H1 (cell line): ENCODE measurements at regions not wholly inside any gene's neighbourhood (a gene's known extent, or its start where the extent isn't known, plus 50 kb on each side); places are given as distances from the start of the nearest gene placed in this dataset.

Experiments used
- CTCF ChIA-PET: fragments of 300-600 bp; sonication (Branson Sonifier 250); formaldehyde crosslinking; loops from one replicate; lab custom pipeline; 2021; ENCODE audit not compliant: partially characterized antibody; lab: Charles Lee
- POLR2A ChIA-PET: fragments of 300-600 bp; sonication (Branson Sonifier 250); formaldehyde crosslinking; loops from one replicate; lab custom pipeline; 2021; ENCODE audit warnings: inconsistent platforms; ENCODE audit not compliant: partially characterized antibody; lab: Charles Lee
- DNase-seq, 2 experiments: peaks; one replicate each; pipeline versions ENCODE4 v3.0.0 to v3.0.0-alpha.2; 2010 to 2022; ENCODE audit warnings: low spot score in 2 of 2, low read depth in 1 of 2, mixed read lengths in 1 of 2
- FAIRE-seq: peaks from 2 replicates; lab custom pipeline; 2011; peaks lifted over from hg19 to GRCh38; lab: Jason Lieb, UNC
- H2AFZ ChIP-seq: 2 replicates; pipeline ENCODE4 v1.8.1; 2012; ENCODE audit warnings: low read length, inconsistent platforms
- H2AK5ac ChIP-seq: 2 replicates; pipeline ENCODE4 v1.6.1; 2013; ENCODE audit warnings: low read depth, low read length
- H2BK120ac ChIP-seq: replicated peaks from 2 replicates; pipeline ENCODE3; 2013; ENCODE audit warnings: low read depth, low read length, inconsistent platforms
- H2BK12ac ChIP-seq: 2 replicates; pipeline ENCODE4 v1.6.1; 2013; ENCODE audit warnings: low read depth, low read length
- H2BK15ac ChIP-seq: 2 replicates; pipeline ENCODE4 v1.6.1; 2013; ENCODE audit warnings: low read length
- H2BK20ac ChIP-seq: 2 replicates; pipeline ENCODE4 v1.6.1; 2013; ENCODE audit warnings: low read length
- H2BK5ac ChIP-seq: 2 replicates; pipeline ENCODE4 v1.6.1; 2013; ENCODE audit warnings: low read depth, low read length
- H3K14ac ChIP-seq: 2 replicates; pipeline ENCODE4 v1.6.1; 2013; ENCODE audit warnings: inconsistent platforms; ENCODE audit not compliant: insufficient read length
- H3K18ac ChIP-seq: 2 replicates; pipeline ENCODE4 v1.6.1; 2013; ENCODE audit warnings: low read length; ENCODE audit errors: extremely low read depth
- H3K23ac ChIP-seq: 2 replicates; pipeline ENCODE4 v1.6.1; 2013; ENCODE audit warnings: inconsistent platforms; ENCODE audit not compliant: insufficient read length
- H3K23me2 ChIP-seq: 2 replicates; pipeline ENCODE4 v1.6.1; 2013; ENCODE audit warnings: low read depth, low read length
- H3K27ac ChIP-seq: 2 replicates; pipeline ENCODE4 v1.6.1; 2011; ENCODE audit warnings: low read depth, low read length, inconsistent platforms
- H3K27me3 ChIP-seq, 4 experiments: replicated peaks in 1 of 4; 1 replicate in 1 of 4; 2 replicates in 3 of 4; pipeline versions ENCODE4 v1.6.1 to v1.8.1; 2011 to 2013; ENCODE audit warnings: low read length in 3 of 4, mild to moderate bottlenecking in 3 of 4, inconsistent platforms in 2 of 4, mixed read lengths in 2 of 4, moderate library complexity in 1 of 4; ENCODE audit not compliant: control insufficient read depth in 3 of 4, insufficient read depth in 3 of 4; ENCODE audit errors: extremely low read depth in 1 of 4
- H3K36me3 ChIP-seq, 4 experiments: 2 replicates each; pipeline versions ENCODE4 v1.6.1 to v1.8.1; 2011 to 2013; ENCODE audit warnings: mild to moderate bottlenecking in 4 of 4, low read length in 3 of 4, moderate library complexity in 2 of 4, control low read depth in 1 of 4, inconsistent platforms in 1 of 4; ENCODE audit not compliant: insufficient read depth in 4 of 4, control insufficient read depth in 2 of 4
- H3K4ac ChIP-seq: replicated peaks from 2 replicates; pipeline ENCODE3; 2013; ENCODE audit warnings: low read length, low read depth, mixed read lengths, inconsistent platforms; ENCODE audit not compliant: insufficient read length
- H3K4me1 ChIP-seq, 4 experiments: replicated peaks in 1 of 4; 1 replicate in 1 of 4; 2 replicates in 3 of 4; pipeline versions ENCODE4 v1.6.1 to v1.8.1; 2011 to 2013; ENCODE audit warnings: low read length in 3 of 4, inconsistent platforms in 2 of 4, mixed read lengths in 1 of 4; ENCODE audit not compliant: insufficient read depth in 4 of 4, control insufficient read depth in 3 of 4
- H3K4me2 ChIP-seq, 2 experiments: 2 replicates each; pipeline versions ENCODE4 v1.6.1 to v1.8.1; 2011 to 2013; ENCODE audit warnings: low read depth in 2 of 2, low read length in 2 of 2, control low read depth in 1 of 2, inconsistent platforms in 1 of 2, mild to moderate bottlenecking in 1 of 2; ENCODE audit not compliant: insufficient read depth in 1 of 2
- H3K4me3 ChIP-seq, 4 experiments: fragments of 200-600, 300-600 bp in 1 of 4; sonication (generic), shearing (Covaris generic), sonication (Bioruptor Twin) in 1 of 4; 2 replicates each; pipeline versions ENCODE4 v1.5.1 to v1.8.1; 2011 to 2016; ENCODE audit warnings: low read length in 4 of 4, low read depth in 3 of 4, control low read depth in 2 of 4, inconsistent platforms in 2 of 4, mild to moderate bottlenecking in 2 of 4, mixed read lengths in 1 of 4, moderate library complexity in 1 of 4; ENCODE audit not compliant: insufficient read depth in 2 of 4; ENCODE audit errors: extremely low read depth in 1 of 4
- H3K56ac ChIP-seq: replicated peaks from 2 replicates; pipeline ENCODE3; 2013; ENCODE audit warnings: low read depth, mild to moderate bottlenecking, mixed read lengths, low read length, inconsistent platforms; ENCODE audit not compliant: insufficient read length
- H3K79me1 ChIP-seq: 2 replicates; pipeline ENCODE4 v1.6.1; 2013; ENCODE audit warnings: low read depth, low read length, control low read depth
- H3K79me2 ChIP-seq, 2 experiments: 2 replicates each; pipeline versions ENCODE4 v1.6.1 to v1.8.1; 2012 to 2013; ENCODE audit warnings: low read length in 2 of 2, mild to moderate bottlenecking in 2 of 2, inconsistent platforms in 1 of 2; ENCODE audit not compliant: insufficient read depth in 2 of 2, control insufficient read depth in 1 of 2
- H3K9ac ChIP-seq, 4 experiments: replicated peaks in 1 of 4; 1 replicate in 1 of 4; 2 replicates in 3 of 4; pipeline versions ENCODE4 v1.6.1 to v1.8.1; 2011 to 2013; ENCODE audit warnings: low read depth in 3 of 4, low read length in 3 of 4, control low read depth in 2 of 4, mild to moderate bottlenecking in 2 of 4, moderate library complexity in 2 of 4, inconsistent platforms in 1 of 4; ENCODE audit errors: extremely low read depth in 1 of 4
- H3K9me3 ChIP-seq, 2 experiments: 2 replicates each; pipeline versions ENCODE4 v1.6.1 to v1.8.1; 2012 to 2013; ENCODE audit warnings: mild to moderate bottlenecking in 2 of 2, moderate library complexity in 2 of 2, control low read depth in 1 of 2, inconsistent platforms in 1 of 2, low read depth in 1 of 2, low read length in 1 of 2, mixed read lengths in 1 of 2; ENCODE audit not compliant: insufficient read depth in 2 of 2
- H4K20me1 ChIP-seq, 2 experiments: replicated peaks in 1 of 2; 2 replicates each; pipeline versions ENCODE3 to v1.8.1; 2011 to 2013; ENCODE audit warnings: inconsistent platforms in 2 of 2, low read length in 2 of 2, mild to moderate bottlenecking in 1 of 2; ENCODE audit not compliant: insufficient read depth in 2 of 2, control insufficient read depth in 1 of 2
- H4K5ac ChIP-seq: 2 replicates; pipeline ENCODE4 v1.6.1; 2013; ENCODE audit warnings: low read length, low read depth, mixed read lengths, inconsistent platforms; ENCODE audit not compliant: insufficient read length
- H4K8ac ChIP-seq: 2 replicates; pipeline ENCODE4 v1.8.0; 2013; ENCODE audit warnings: mild to moderate bottlenecking, moderate library complexity, low read length, inconsistent platforms; ENCODE audit not compliant: insufficient read depth; ENCODE audit errors: extremely low read depth
- H4K91ac ChIP-seq: replicated peaks from 2 replicates; pipeline ENCODE3; 2013; ENCODE audit warnings: low read length, mixed read lengths, inconsistent platforms; ENCODE audit not compliant: insufficient read length
- BRCA1 ChIP-seq: IDR thresholded peaks from 2 replicates; pipeline ENCODE4 v1.6.1; 2012; ENCODE audit warnings: low read depth, low read length, improper control_type of control experiment
- CBX5 ChIP-seq: fragments of 300-800, 300-1000 bp; sonication (generic); IDR thresholded peaks from 2 replicates; pipeline ENCODE4 v1.7.1; 2016; ENCODE audit warnings: antibody characterized with exemption, low read length, low read depth
- CTBP2 ChIP-seq: IDR thresholded peaks from 2 replicates; pipeline ENCODE4 v1.7.0; 2011; ENCODE audit warnings: borderline replicate concordance, mild to moderate bottlenecking, moderate library complexity, mixed read lengths, low read length; ENCODE audit not compliant: insufficient read depth, insufficient read length
- EP300 ChIP-seq, 2 experiments: IDR thresholded peaks; 1 replicate in 1 of 2; 2 replicates in 1 of 2; pipeline ENCODE4 v1.6.1; 2011 to 2012; ENCODE audit warnings: low read depth in 2 of 2, low read length in 2 of 2, mild to moderate bottlenecking in 2 of 2, borderline replicate concordance in 1 of 2, inconsistent platforms in 1 of 2, moderate library complexity in 1 of 2
- HDAC6 ChIP-seq: IDR thresholded peaks from one replicate; pipeline ENCODE4 v1.7.1; 2012; ENCODE audit warnings: low read depth, mild to moderate bottlenecking, inconsistent platforms, low read length, moderate library complexity
- MAFK ChIP-seq: IDR thresholded peaks from 2 replicates; pipeline ENCODE4 v1.6.1; 2012; ENCODE audit warnings: low read depth, mild to moderate bottlenecking, improper control_type of control experiment, low read length
- MAX ChIP-seq: IDR thresholded peaks from 2 replicates; pipeline ENCODE4 v1.6.1; 2012; ENCODE audit warnings: inconsistent platforms
- SAP30 ChIP-seq: fragments of 300-600 bp; sonication (generic); IDR thresholded peaks from 2 replicates; pipeline ENCODE4 v1.7.1; 2012; ENCODE audit warnings: low read length, moderate library complexity, mild to moderate bottlenecking, inconsistent platforms; ENCODE audit not compliant: insufficient read depth, insufficient replicate concordance
- SIX5 ChIP-seq: IDR thresholded peaks from 2 replicates; pipeline ENCODE4 v1.6.1; 2011; ENCODE audit warnings: mild to moderate bottlenecking, low read depth, low read length
- YY1 ChIP-seq: IDR thresholded peaks from 2 replicates; pipeline ENCODE4 v1.6.1; 2011; ENCODE audit warnings: low read depth, mild to moderate bottlenecking, low read length
- WGBS, 2 experiments: shearing (Covaris generic) in 1 of 2; methylation state at CpG; one replicate each; pipeline versions ENCODE4 v1.1.6 to v1.1.7; 2013 to 2015; ENCODE audit warnings: low lambda C conversion rate in 2 of 2, mixed read lengths in 2 of 2, inconsistent platforms in 1 of 2, low coverage in 1 of 2, missing lambda C conversion rate in 1 of 2; ENCODE audit not compliant: insufficient replicate concordance in 2 of 2, insufficient coverage in 1 of 2, insufficient read length in 1 of 2; ENCODE audit errors: extremely low coverage in 1 of 2, missing lambda C conversion rate in 1 of 2; 5-methylcytosine and 5-hydroxymethylcytosine counted together

GRCh38 chr7:110050785-110051184, 1040.1 kb upstream of the LRRN3 start:
- Histone ChIP-seq H2BK12ac (no peak overlapping the region), H3K27me3 (no peaks in the 10 kb centered on the region), H3K18ac (no peak overlapping the region), H4K20me1 (no peaks in the 10 kb centered on the region), H3K4me2 (no peak overlapping the region), H3K4me1 (no peaks in the 10 kb centered on the region), H3K4me3 (no peak overlapping the region), H2AFZ (no peak overlapping the region), H3K79me2 (no peaks in the 10 kb centered on the region), H3K56ac (no peak overlapping the region), H3K79me1 (no peaks in the 10 kb centered on the region), H3K9me3 (no peaks in the 10 kb centered on the region), H3K23me2 (no peaks in the 10 kb centered on the region), H3K4ac (no peak overlapping the region), H4K91ac (no peak overlapping the region), H2BK5ac (no peak overlapping the region), H3K36me3 (no peaks in the 10 kb centered on the region), H2BK15ac (no peak overlapping the region), H3K23ac (no peak overlapping the region), H2BK120ac (no peak overlapping the region), H2BK20ac (no peak overlapping the region), H4K8ac (no peak overlapping the region), H3K9ac (no peak overlapping the region), H3K14ac (no peak overlapping the region), H4K5ac (no peak overlapping the region), H2AK5ac (no peak overlapping the region), H3K27ac (no peak overlapping the region)
- no peak for DNase-seq
- 92% methylated on average over 2 of the region's 2 CpGs; no CpG with 5 or more reads in 1 of the 2 experiments for WGBS, 2 experiments
- TF ChIP-seq CBX5: no peak
- no peak for TF ChIP-seq BRCA1
- TF ChIP-seq EP300 (IDR thresholded peaks at IDR 0.05; ENCODE audit: borderline replicate concordance in 1 of 2, low read depth in 2 of 2, low read length in 2 of 2): no peak
- no peak for TF ChIP-seq HDAC6
- no peak for TF ChIP-seq CTBP2
- TF ChIP-seq MAFK: no peak
- TF ChIP-seq MAX: no peak
- no peak for TF ChIP-seq YY1
- TF ChIP-seq SAP30: no peak
- no peak for TF ChIP-seq SIX5
- CTCF ChIA-PET: no interaction called here
- POLR2A ChIA-PET: no interaction called here
- FAIRE-seq: no peak
